ENCODE measurements at regions not wholly inside any gene's neighbourhood (a gene's known extent, or its start where the extent isn't known, plus 50 kb on each side); places are given as distances from the start of the nearest gene placed in this dataset.

DNA sequence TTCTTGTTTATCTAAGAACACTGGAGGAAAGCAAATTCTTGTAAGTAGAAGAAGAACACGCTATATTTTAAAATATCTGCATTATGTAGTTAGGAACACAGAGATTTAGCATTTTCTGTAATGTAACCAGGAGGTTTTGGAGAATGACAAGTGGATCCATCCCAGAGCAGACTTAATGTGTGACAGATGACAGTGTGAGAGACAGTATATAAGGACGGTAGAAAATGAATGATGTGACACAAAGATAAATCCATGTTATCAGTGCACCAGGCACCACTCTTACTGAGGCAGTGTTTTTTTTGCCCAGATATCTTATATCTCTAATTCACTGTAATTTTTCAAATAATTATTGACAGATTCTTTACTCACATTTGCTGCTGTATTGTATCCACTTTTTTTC is 239.0 kb upstream of the KCNN2 start:
- TF ChIP-seq, protein P1, sequence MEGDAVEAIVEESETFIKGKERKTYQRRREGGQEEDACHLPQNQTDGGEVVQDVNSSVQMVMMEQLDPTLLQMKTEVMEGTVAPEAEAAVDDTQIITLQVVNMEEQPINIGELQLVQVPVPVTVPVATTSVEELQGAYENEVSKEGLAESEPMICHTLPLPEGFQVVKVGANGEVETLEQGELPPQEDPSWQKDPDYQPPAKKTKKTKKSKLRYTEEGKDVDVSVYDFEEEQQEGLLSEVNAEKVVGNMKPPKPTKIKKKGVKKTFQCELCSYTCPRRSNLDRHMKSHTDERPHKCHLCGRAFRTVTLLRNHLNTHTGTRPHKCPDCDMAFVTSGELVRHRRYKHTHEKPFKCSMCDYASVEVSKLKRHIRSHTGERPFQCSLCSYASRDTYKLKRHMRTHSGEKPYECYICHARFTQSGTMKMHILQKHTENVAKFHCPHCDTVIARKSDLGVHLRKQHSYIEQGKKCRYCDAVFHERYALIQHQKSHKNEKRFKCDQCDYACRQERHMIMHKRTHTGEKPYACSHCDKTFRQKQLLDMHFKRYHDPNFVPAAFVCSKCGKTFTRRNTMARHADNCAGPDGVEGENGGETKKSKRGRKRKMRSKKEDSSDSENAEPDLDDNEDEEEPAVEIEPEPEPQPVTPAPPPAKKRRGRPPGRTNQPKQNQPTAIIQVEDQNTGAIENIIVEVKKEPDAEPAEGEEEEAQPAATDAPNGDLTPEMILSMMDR (IDR thresholded peaks at IDR 0.05): no peak
- TF ChIP-seq POLR2A (IDR thresholded peaks at IDR 0.05): no peak
